ENCODE measurements at regions not wholly inside any gene's neighbourhood (a gene's known extent, or its start where the extent isn't known, plus 50 kb on each side); places are given as distances from the start of the nearest gene placed in this dataset.

- no peak overlapping the region for H3K9ac ChIP-seq (ENCODE audit: low read length)
- H3K79me2 ChIP-seq (ENCODE audit: insufficient read depth, low read length): no peaks in the 10 kb centered on the region
- no peak overlapping the region for H3K4me3 ChIP-seq (ENCODE audit: insufficient read depth, low read length, poor library complexity, severe bottlenecking)
- no peaks in the 10 kb centered on the region for H3F3A ChIP-seq (ENCODE audit: insufficient read depth)
- no peaks in the 10 kb centered on the region for H3K36me3 ChIP-seq (ENCODE audit: low read length)
- TF ChIP-seq EZH2phosphoT487 (conservative IDR thresholded peaks at IDR 0.05; ENCODE audit: low read length): no peak
- TF ChIP-seq CTCF (IDR thresholded peaks at IDR 0.05; ENCODE audit: insufficient read depth, low read length, poor library complexity, severe bottlenecking): no peak
- no peak overlapping the region for H3K27ac ChIP-seq (ENCODE audit: low read depth, low read length)
- H3K4me2 ChIP-seq (ENCODE audit: low read depth, low read length, poor library complexity, severe bottlenecking): no peak overlapping the region
- no peaks in the 10 kb centered on the region for H3K27me3 ChIP-seq (ENCODE audit: low read length)
- H2AFZ ChIP-seq (ENCODE audit: low read depth, low read length, severe bottlenecking): no peak overlapping the region
- H4K20me1 ChIP-seq (ENCODE audit: low read depth, low read length): no peaks in the 10 kb centered on the region
- no peaks in the 10 kb centered on the region for H3K9me2 ChIP-seq (replicated peaks; ENCODE audit: insufficient read depth, low read length)
- no peaks in the 10 kb centered on the region for H3K9me3 ChIP-seq (ENCODE audit: insufficient read depth, low read length)
These were observed 711.7 kb downstream of the SORCS3 start for GRCh38 chr10:105352827-105353226.

GRCh38 chr10:105352281-105352680 is 711.2 kb downstream of the SORCS3 start:
- H4K20me1 ChIP-seq (ENCODE audit: low read depth, low read length): no peaks in the 10 kb centered on the region
- no peaks in the 10 kb centered on the region for H3K9me2 ChIP-seq (replicated peaks; ENCODE audit: insufficient read depth, low read length)

GRCh38 chr10:105351187-105351586 is 710.1 kb downstream of the SORCS3 start:
- Histone ChIP-seq H3K9me3 (ENCODE audit: insufficient read depth, low read length) (no peaks in the 10 kb centered on the region), H2AFZ (ENCODE audit: low read depth, low read length, severe bottlenecking) (no peak overlapping the region), H3K4me3 (ENCODE audit: insufficient read depth, low read length, poor library complexity, severe bottlenecking) (no peak overlapping the region), H3K4me2 (ENCODE audit: low read depth, low read length, poor library complexity, severe bottlenecking) (no peak overlapping the region), H3K9me2 (replicated peaks; ENCODE audit: insufficient read depth, low read length) (no peaks in the 10 kb centered on the region), H3K79me2 (ENCODE audit: insufficient read depth, low read length) (no peaks in the 10 kb centered on the region), H3K36me3 (ENCODE audit: low read length) (no peaks in the 10 kb centered on the region), H3K9ac (ENCODE audit: low read length) (no peak overlapping the region), H4K20me1 (ENCODE audit: low read depth, low read length) (no peaks in the 10 kb centered on the region), H3F3A (ENCODE audit: insufficient read depth) (no peaks in the 10 kb centered on the region), H3K27ac (ENCODE audit: low read depth, low read length) (no peak overlapping the region), H3K27me3 (ENCODE audit: low read length) (no peaks in the 10 kb centered on the region)
- no peak for TF ChIP-seq CTCF (IDR thresholded peaks at IDR 0.05; ENCODE audit: insufficient read depth, low read length, poor library complexity, severe bottlenecking)
- TF ChIP-seq EZH2phosphoT487 (conservative IDR thresholded peaks at IDR 0.05; ENCODE audit: low read length): no peak

More at GRCh38 chr10:105352281-105352680, 711.2 kb downstream of the SORCS3 start:
- Histone ChIP-seq H3K9me3 (ENCODE audit: insufficient read depth, low read length) (no peaks in the 10 kb centered on the region), H3K27ac (ENCODE audit: low read depth, low read length) (no peak overlapping the region), H3K36me3 (ENCODE audit: low read length) (no peaks in the 10 kb centered on the region), H3K4me3 (ENCODE audit: insufficient read depth, low read length, poor library complexity, severe bottlenecking) (no peak overlapping the region), H3K4me2 (ENCODE audit: low read depth, low read length, poor library complexity, severe bottlenecking) (no peak overlapping the region), H3K9ac (ENCODE audit: low read length) (no peak overlapping the region), H3K79me2 (ENCODE audit: insufficient read depth, low read length) (no peaks in the 10 kb centered on the region), H3F3A (ENCODE audit: insufficient read depth) (no peaks in the 10 kb centered on the region), H2AFZ (ENCODE audit: low read depth, low read length, severe bottlenecking) (no peak overlapping the region), H3K27me3 (ENCODE audit: low read length) (no peaks in the 10 kb centered on the region)
- no peak for TF ChIP-seq EZH2phosphoT487 (conservative IDR thresholded peaks at IDR 0.05; ENCODE audit: low read length)
- TF ChIP-seq CTCF (IDR thresholded peaks at IDR 0.05; ENCODE audit: insufficient read depth, low read length, poor library complexity, severe bottlenecking): no peak
